ENCODE measurements at regions not wholly inside any gene's neighbourhood (a gene's known extent, or its start where the extent isn't known, plus 50 kb on each side); places are given as distances from the start of the nearest gene placed in this dataset.

GRCh38 chr12:62168411-62168810 lies 91.8 kb upstream of the USP15 start:
- DNase-seq (ENCODE audit: insufficient read length, low spot score): no peak
- no peak for FAIRE-seq
- TF ChIP-seq CTCF (IDR thresholded peaks at IDR 0.05; ENCODE audit: insufficient read depth, missing control alignments): no peak

DNA sequence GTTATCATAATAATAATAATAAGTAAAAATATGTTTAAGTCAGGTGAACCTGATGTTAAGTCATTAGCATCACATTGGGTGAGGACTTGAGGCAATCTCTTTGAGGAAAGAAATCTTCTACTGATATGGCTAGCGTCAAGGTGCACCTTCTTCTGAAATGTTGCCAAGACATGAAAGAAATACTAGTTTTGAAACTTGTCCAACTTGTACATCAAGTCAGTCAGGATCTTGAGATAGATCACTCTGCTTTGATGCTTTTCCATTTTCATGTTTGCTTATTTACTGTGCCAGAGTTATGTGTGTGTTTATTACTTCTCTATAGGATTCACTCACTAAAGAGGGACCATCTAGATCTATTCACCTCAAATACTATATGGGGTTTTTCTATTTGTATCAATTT lies 90.0 kb upstream of the USP15 start:
- DNase-seq (ENCODE audit: insufficient read length, low spot score) (no peak), FAIRE-seq (no peak)
- no peak for TF ChIP-seq CTCF (IDR thresholded peaks at IDR 0.05; ENCODE audit: insufficient read depth, missing control alignments)

GRCh38 chr12:62190689-62191490 lies 69.3 kb upstream of the USP15 start:
- no peak for TF ChIP-seq CTCF (IDR thresholded peaks at IDR 0.05; ENCODE audit: insufficient read depth, missing control alignments)
- no peak for DNase-seq (ENCODE audit: insufficient read length, low spot score)
- no peak for FAIRE-seq

DNA sequence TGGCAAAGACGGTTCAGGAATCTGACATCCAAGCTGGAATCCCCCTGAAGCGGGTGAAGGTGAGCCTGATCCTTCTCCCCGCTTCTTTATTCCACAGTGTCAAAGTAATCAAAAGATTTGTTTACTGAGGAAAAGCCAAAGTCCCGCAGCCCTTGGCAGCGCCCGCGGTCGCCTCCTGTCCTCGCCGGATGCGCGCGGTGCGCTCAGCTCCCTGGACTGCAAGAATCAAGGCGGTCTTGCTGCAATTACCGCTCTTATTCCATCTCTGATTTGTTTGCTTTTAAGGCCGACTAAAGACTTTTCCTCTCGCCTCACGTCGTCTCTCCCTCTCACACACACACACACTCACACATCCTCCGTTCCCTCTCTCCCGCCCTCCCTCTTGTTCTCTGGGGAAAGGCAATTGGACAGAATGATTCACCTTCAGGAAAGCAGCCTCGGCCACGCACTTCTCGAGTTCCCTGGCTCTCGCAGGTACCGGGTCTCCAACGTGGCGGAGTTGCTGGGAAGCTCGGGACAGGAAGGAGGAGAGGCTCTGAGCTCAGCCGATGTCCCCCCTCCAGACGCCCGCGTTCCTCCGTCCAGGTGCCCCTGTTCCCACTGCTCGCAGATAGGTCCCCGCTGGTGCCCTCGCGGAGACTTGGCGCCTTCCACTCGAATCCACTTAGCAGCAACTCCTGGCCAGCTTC lies 68.6 kb upstream of the USP15 start:
- no peak for TF ChIP-seq CTCF (IDR thresholded peaks at IDR 0.05; ENCODE audit: insufficient read depth, missing control alignments)
- FAIRE-seq: no peak
- DNase-seq (ENCODE audit: insufficient read length, low spot score): no peak

- peak; percentile 77 for TF ChIP-seq CTCF (IDR thresholded peaks at IDR 0.05; ENCODE audit: insufficient read depth, missing control alignments)
- FAIRE-seq (no peak), DNase-seq (ENCODE audit: insufficient read length, low spot score) (peak; percentile 46)
Observed at GRCh38 chr12:62192180-62192902, 67.9 kb upstream of the USP15 start.

DNA sequence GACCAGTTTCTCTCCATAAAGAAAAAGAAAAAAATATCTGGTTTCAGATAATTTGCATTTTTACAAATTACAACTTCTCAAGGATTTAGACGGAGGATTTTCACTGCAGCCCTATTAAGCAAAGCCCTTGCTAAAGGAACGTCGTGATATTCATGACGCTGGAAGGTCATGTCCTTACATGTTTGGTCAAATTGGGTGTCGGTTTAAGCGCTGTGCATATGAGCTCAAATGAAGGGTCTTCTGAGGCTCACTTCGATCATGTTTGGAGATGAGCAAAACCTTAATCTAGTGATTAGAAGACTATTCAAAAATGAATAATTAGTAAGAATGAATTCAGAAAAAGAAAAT lies 67.3 kb upstream of the USP15 start:
- FAIRE-seq (no peak), DNase-seq (ENCODE audit: insufficient read length, low spot score) (no peak)
- no peak for TF ChIP-seq CTCF (IDR thresholded peaks at IDR 0.05; ENCODE audit: insufficient read depth, missing control alignments)
